Hematopoietic multipotent progenitor cell treated with erythropoietin and hydrocortisone succinate and interleukin-3 and kit ligand, for 6 days (in vitro differentiated cells): ENCODE measurements at regions not wholly inside any gene's neighbourhood (a gene's known extent, or its start where the extent isn't known, plus 50 kb on each side); places are given as distances from the start of the nearest gene placed in this dataset.
"Not testable (repeated sequence)": the region's sequence is repeated elsewhere in the genome, so short reads cannot be mapped to it uniquely, and the experiment has no call there.

Experiments used
- DNase-seq: peaks from one replicate; pipeline ENCODE4 v3.0.0-alpha.2; 2015

DNA sequence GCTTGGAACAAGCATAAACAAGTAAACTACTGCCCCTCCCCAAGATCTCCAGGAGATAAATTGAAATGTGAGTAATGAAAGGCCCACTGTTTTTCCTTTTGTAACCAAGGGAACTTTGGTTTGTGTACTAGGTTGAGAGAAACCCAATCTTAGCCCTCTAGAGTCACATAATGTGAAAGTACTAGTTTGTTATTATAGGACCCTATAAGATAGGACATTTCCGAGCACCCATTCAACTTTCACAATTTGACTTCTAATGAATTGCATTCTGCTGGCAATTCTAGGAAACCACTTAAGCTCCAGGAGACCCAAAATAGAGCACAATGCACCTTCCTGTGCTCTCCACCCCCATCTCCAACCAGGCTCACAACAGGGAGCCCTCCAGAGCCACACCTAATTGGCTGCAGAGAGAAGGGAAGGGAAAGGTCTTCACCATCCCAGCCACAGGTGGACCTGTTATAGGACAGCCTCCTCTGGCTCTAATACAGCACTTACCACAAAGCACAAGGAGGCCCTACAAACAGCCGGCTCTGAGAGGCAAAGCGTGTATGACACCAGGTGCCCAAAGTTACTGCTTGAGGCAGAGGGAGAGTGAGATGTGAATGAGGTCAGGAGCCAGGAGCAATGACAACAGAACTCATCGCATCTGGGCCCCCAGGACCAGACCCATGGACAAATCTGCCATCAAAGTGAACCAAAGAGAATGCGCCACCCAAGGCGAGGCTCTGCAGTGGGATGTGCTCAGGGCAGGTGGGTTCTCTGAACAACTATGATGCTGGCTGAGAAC lies 163.3 kb upstream of the NTF3 start:
- no peak for DNase-seq

DNA sequence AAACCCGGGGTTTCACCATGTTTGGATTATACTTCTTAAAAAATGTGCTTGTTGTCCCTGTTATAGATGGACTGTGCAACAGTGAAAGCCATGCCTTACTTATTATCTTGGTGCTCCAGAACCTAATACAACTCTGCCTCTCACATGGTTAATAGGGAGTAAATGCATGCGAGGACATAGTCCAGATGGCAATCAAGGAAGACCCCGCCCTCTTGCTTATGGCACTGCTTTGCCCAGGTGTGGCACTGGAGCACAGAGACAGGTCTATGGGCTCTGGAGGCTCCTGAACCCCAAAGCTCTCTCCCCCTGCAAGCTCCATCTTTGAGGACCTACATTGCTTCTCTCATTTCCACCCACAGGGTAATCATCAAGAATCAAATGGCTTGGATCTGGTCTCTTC lies 162.1 kb upstream of the NTF3 start:
- no peak for DNase-seq

DNA sequence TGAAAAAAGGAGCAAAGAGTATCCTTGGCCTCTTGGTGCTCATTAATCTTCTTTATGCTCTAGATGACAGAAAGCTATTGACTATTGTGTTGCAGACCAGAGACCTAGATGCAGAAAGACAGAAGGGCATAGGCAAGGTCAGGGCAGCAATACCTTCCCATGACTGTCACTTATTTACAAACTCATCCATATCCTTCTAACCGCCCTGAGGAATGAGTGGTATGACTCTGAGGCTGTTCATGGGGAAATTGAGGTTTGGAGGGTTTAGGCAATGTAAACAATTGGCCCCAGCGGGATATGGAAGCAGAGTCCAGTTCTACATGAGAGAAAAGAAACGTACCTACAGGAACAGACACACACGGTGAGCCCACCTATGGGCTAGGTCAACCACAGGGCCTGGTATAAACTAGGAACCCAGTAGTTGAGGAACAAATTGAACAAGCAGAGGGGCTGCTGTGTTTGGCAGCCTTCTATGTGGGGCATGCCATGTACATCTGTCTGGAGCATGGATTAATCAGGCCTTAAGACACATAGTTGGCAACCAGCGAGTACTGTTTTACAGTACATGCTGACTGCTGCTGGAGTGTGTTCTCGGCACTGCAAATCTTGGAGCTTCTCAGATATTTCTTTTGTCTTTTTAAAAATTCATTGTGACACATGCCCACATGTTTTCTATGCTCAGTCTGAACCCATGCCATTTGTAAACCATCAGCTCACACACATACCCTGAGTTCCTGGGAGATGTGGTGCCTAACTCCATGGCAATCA lies 159.7 kb upstream of the NTF3 start:
- no peak for DNase-seq

DNA sequence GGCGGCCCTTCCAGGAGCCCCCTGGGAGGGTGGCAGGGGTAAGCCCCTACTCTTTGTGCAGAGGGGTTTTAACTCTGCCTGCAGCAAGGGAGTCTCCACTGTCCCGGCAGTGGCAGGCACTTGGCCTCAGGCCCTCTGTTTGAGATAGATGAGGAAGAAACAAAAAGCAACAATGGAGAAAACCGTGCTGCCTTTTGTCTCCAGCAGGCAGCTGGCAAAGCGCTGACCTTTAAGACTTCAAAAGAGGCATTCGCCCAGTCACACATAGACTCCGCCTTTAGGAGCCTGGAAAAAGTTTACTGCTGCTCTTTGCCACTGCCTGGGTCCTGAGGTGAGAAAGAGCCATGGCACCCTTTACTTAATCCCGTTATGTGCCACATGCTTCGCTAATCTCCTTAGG lies 158.2 kb upstream of the NTF3 start:
- DNase-seq = no peak

DNA sequence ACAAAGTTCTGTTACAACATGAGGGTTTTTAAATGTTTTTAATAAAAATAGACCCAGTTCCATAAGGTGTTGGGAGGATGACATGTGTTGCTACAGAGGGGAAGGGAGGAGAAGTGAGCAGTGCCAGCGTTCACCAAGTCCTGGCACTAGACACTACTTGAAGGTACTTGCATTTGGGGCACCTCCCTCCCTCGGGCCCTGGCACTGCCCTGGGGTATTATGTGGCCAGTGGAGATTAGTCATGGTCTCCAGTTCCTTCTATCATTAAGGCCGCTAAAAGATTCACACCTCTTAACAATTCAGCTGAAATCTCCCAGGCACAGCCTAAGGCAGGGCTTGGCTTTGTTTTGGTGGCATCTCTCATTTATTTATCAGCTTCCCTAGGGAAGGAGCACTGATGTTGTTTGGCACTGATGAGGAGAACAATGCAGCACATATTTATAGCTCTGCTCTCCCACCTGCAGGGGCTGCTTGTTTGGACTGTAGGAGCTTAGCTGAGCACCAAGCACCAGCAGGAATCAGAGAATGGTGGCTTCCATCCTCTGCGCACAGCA lies 155.5 kb upstream of the NTF3 start:
- no peak for DNase-seq

DNA sequence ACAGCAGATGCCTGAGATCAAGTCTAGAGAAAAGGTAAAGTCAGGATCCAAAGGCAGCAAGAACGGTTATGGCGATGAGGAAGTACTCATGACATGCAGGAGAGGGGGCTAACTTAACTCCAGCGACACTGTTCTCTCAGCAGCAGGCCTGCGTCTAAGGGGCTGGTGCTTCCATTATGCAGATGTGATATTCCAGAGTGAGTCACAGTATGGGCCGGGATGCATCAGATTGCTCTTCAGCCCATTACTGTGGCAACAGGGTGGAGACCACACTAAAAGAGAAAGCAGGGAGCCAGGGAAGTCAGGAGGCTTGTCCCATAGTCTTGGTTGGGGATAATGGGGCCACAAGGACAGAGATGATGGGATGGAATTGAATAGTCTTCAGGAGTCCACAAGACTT lies 151.8 kb upstream of the NTF3 start:
- DNase-seq = no peak

DNA sequence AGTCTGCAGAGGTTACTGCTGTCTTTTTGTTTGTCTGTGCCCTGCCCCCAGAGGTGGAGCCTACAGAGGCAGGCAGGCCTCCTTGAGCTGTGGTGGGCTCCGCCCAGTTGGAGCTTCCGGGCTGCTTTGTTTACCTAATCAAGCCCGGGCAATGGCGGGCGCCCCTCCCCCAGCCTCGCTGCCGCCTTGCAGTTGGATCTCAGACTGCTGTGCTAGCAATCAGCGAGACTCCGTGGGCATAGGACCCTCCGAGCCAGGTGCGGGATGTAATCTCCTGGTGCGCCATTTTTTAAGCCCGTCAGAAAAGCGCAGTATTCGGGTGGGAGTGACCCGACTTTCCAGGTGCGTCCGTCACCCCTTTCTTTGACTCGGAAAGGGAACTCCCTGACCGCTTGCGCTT lies 141.5 kb upstream of the NTF3 start:
- not testable (repeated sequence) for DNase-seq

DNA sequence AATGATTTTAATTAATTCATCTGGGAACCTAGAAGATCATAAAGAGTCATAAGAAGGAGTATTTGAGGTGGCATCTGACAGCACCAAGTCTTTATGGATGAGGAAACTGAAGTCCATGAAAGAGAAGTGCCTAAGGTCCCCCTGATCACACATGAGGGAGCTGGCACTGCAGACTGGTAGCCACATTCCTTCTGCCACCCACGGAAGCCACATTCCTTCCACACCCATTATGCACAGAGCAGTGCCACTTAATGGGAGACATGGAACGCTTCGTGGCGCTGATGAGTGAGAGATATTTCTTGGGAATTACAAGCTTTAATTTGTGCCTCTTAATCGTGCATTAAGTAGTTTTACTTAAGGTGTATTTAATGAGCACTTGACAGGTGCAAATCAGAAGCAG lies 139.3 kb upstream of the NTF3 start:
- DNase-seq = no peak

DNA sequence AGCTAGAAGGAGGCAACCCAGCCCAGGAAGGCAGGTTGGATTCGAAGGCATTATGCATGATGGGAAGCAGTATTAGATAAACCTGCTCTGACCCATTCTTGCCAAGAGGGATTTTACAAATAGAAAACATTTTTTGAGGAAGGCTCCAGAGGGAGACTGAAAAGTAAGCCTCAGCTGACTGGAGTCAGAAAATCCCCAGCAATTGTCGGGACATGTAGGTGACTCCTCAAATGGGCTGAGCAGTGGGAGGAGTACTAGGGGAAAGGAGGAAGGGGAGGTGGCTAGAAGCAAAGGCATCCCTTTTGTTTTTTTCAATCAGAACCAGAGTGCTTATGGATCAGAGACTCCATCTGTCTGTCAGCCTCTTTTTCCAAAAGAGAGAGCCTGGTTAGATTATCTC lies 138.1 kb upstream of the NTF3 start:
- no peak for DNase-seq

DNA sequence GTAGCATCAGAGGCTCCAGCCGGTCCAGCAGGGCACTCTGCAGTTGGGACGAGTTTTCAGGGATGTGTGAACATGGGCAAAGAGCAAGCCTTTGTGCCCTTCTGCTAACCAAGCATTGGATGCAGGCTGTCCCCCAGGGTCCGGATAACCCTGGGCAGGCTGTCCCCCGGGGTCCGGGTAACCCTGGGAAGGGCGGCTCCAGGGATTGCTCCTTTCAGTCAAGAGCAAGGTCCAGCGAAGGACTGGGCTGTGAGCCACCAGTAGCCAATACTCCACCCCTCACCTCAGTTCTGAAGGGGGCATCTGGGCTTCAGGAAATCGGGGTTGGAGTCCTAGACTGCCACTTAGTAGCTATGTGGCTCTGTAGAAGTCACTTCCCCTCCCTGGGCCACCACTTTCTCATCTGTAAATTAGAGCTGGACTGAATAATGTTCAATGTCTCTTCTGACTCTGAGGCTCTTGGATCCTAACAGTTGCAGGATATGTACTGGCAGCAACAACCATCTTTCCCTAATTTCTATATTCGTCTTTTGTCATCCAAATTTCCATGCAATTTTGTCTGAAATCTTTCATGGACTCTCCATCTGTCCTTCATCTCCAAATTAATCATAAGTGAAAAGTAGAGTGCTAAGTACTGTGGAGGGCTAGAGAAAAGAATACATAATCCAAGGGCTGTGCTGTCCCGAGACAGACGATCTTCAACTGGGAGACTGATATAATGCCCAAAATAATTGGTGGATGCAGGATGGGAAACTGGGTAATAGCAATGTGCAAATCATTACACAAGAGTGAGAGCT lies 137.4 kb upstream of the NTF3 start:
- DNase-seq = no peak

DNA sequence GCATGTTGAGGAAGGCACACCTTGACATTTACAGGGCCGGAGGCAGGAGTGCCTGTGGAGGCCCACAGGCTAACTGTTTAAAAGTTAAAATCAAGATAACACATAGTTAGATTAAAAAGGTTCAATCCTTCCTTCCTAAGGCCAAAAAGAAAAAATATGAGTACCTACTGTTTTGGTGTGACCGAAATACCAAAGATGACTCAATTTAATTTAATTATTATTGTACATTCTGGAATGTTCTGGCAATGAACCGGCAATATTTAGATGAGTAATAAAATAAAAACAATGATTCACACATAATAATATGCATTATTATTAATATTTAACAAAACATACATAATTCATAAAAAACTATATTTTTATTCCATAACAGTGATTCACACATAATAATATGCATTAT lies 136.8 kb upstream of the NTF3 start:
- no peak for DNase-seq

DNA sequence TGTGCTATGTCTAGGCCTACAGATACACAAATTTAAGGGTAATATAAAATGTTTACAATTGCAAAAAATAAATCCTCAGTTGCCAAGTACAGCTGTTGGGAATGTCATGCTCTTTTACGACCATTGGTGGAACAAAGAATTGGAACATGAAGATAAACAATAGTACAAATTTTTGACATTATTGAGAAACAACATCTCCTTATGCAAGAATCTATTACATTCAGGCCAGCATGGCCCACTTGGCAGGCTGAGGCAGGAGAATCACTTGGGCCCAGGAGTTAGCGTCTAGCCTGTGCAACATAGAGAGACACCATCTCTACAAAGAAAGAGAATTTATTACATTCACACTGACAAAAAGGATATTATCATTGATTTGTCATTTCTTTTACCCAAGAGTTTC lies 135.9 kb upstream of the NTF3 start:
- DNase-seq = no peak

DNA sequence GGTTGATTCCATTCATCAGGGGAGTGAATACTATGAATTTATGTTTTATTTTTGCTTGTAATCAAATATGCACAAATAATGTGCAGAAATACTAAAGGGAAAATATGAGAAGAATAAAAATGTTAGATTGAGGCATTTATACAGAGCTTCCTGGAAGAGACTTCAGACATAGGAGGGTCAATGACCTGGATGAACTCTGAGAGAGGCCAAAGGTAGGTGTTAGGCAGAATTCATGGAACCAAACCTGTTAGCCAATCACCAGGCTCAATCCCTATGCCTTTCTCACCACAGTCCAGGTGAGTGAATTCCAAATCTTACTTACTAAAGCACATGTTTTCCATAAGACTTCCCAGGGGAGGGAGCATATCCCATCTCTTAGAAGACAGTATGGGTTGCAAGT lies 130.4 kb upstream of the NTF3 start:
- DNase-seq = no peak

DNA sequence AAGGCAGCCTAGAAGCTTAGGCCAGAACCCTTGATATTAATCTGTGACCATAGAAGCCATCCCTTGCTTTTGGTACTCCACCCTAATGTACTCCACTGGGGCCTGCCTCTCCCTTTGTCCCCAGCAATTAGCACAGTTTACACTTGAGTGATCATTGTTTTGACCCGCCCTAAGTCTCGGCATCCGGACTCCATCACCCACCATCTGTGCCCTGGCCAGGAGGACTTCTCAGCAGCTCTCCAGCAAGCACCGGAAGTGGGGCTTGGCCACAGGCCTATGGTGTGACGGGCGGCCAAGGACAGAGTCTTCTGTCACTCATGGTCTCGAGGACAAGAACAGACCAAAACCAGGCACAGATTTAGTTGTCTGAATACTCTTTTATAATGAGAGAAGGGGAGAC lies 126.5 kb upstream of the NTF3 start:
- DNase-seq = no peak

DNA sequence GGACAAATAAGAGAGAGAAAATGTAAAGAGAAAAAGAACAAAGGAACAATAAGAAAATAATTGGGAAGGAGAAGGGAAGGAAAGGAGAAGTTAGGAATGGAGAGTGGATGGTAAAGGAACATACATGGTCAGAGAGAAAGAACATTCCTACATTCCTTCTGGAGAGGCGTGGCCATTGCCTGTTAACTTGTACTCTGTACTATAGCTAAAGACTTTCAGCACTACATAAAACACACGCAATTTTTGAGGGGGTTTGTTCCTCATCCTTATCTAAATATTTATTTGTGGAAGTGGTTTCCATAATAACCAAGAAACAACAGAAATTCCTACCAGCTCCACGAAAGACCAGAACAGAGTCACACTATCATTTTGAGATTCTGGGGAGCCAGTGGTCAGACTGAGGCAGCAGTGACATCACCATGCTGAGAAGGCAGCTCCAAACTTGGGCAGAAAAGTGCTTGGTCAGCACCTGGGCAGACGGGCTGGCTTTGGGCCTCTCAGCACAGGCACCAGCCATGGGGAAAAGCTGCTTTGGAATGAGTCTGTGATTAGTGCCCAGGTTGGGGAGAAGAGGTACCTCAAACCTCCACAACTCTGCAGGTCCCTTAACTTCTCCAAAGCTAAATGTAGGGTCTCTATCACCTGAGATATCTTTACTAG lies 125.9 kb upstream of the NTF3 start:
- DNase-seq = no peak

DNA sequence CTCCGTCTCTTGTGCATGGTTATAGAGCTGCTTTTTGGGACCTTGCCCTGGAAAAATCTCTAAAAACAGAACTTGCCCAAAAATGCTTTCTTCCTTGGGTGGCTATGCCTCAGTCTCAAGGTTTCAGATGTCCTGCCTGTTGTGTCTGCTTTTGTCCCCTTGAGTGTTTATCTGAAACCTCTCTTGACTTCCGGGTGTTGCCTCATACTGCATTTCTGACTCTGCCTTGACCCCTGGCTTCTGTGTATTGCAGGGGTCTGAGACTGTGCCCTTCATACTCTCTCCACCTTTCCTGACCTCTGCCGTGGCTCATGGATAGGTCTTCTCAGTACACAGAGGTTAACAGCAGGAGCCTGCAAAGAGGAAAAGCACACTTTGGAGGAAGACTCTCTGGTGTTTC lies 124.8 kb upstream of the NTF3 start:
- DNase-seq = no peak

DNA sequence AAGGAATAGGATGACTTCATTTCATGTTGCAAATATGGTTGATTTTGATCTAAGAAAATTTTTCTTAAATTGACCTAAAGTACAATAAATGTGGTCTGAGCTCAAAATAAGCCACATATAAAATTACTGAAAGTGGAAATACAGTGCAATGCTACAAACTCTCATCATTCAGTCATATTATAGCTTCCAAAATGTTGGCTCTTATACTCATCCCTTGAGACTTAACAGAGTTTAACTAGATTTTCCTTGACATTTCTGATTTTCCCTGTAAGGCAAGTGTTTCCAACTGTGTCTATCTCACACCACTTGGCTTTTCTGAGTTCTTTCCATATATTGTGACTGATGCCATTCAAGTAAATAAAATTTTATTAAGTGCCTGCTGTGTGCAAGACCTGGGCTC lies 123.7 kb upstream of the NTF3 start:
- DNase-seq = no peak

DNA sequence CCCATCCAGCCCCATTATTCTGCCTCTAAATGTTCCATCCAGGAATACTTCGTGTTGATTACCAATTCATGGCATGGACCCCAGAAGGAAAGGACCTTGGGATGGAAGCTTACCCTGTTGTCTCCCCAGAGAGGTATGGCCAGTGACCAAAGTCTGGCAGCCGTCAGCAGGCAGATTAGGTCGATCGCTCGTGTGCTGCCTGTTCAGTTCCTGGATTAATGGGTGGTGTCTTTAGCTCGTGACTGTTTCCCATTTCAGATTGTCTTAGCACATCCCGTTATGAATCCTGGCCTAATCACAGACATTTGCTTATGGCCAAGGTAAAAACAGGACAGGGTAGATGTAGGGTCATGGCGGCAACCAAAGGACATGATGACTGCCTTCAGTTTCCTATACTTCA lies 122.9 kb upstream of the NTF3 start:
- DNase-seq = no peak

DNA sequence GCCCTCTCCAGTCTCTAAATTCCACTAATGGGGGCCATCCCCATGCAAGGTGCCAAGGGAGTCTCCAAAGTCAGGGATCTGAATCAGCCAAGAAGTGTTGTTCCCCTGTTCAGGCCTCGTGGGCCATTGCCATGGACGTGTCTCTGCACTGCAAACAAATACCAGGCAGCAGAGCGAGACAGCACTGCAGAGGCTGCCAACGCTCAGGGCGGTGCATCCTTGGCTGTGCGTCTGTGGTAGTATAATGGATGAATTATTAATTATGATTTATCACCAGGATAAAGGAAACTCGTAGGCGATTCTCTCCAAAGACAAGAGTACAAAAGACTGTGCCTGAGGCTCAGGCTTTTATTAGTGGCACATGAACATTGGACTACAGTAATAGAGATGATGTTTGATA lies 122.3 kb upstream of the NTF3 start:
- no peak for DNase-seq

DNA sequence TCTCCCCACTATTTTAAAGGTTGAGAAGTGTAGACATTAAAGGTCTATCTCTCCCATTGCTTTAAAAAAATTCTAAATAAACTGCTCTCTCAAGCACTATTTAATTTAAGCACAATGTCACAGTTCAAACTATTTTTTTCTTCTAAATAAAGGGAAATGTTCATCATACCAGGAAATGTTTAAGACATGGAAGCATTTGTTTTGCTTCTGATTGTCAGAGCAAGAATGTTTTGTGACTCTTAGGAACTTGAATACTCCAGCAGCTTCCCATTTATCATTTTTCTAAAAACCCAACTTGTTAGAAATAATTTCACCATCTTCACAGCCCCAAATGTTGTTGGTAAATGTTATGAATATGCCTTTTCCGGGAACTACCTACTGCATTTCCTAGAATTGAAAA lies 121.8 kb upstream of the NTF3 start:
- no peak for DNase-seq

DNA sequence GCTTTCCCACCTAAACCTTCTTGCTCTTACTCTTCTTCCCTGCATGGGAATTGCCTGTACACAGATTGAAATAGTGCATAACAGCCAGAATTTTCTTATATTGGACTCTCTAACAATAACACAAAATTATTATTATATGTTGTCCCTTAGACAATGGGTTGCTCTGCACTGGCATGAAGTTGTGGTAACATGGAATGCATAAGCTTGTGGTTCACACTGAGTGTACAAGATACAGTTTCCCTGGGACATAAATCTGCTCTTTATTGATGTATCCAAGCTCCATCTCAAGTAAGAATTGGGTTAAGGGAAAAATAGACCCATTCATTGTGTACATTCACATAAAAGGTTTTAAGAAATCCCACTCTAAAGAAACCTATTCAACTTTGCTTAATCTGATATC lies 114.4 kb upstream of the NTF3 start:
- no peak for DNase-seq

DNA sequence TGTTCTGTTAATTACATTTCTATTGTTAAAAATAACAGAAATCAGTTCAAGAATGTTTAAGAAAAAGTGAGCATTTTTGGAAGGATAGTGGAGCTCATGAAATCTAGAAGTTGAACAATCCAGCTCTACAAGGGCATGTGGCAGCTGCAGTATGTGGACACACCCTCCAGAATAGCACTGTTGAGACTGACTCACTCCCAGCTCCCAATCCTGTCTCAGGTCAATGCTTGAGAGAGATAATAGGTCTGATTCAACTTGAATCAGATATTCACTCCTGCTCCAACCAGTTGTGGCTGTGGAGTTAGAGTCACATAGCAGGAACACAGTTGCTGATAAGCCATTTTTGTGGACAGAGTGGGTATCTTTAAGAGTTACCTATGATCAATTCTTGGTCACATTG lies 113.0 kb upstream of the NTF3 start:
- peak; percentile 14 for DNase-seq
